Prostate gland (tissue), 2 donors: ENCODE measurements at regions not wholly inside any gene's neighbourhood (a gene's known extent, or its start where the extent isn't known, plus 50 kb on each side); places are given as distances from the start of the nearest gene placed in this dataset.
"Not testable (repeated sequence)": the region's sequence is repeated elsewhere in the genome, so short reads cannot be mapped to it uniquely, and the experiment has no call there.

Experiments used
- DNase-seq: peaks from one replicate; pipeline ENCODE4 v3.0.0-alpha.2; 2019; ENCODE audit warnings: low spot score
- H3K27ac ChIP-seq, 2 donors: fragments of 200-600 bp; sonication (generic); 2 replicates each; pipeline ENCODE4 v1.5.1; 2017 to 2019
- H3K27me3 ChIP-seq: fragments of 200-600 bp; sonication (generic); replicated peaks from 2 replicates; pipeline ENCODE4 v1.5.1; 2019; ENCODE audit not compliant: insufficient read depth
- H3K36me3 ChIP-seq, 2 donors: fragments of 200-600 bp; sonication (generic); 1 replicate in 1 of 2; 2 replicates in 1 of 2; pipeline versions ENCODE4 v1.5.1 to v1.8.1; 2017 to 2019
- H3K4me1 ChIP-seq: fragments of 200-600 bp; sonication (generic); replicated peaks from 2 replicates; pipeline ENCODE4 v1.5.1; 2019
- H3K4me3 ChIP-seq, 2 donors: fragments of 200-600 bp; sonication (generic); 2 replicates each; pipeline ENCODE4 v1.5.1; 2017 to 2019
- H3K9me3 ChIP-seq: fragments of 200-600 bp; sonication (generic); 2 replicates; pipeline ENCODE4 v1.5.1; 2017
- CTCF ChIP-seq, 4 experiments: fragments of 200-600 bp in 2 of 4; fragments of 450-650 bp in 2 of 4; sonication (generic) in 2 of 4; IDR thresholded peaks; 1 replicate in 3 of 4; 2 replicates in 1 of 4; pipeline ENCODE4 v1.5.1; 2016 to 2019; ENCODE audit warnings: antibody characterized with exemption in 4 of 4, mild to moderate bottlenecking in 2 of 4, moderate library complexity in 2 of 4
- POLR2A ChIP-seq: fragments of 450-650 bp; IDR thresholded peaks from one replicate; pipeline ENCODE4 v1.6.1; 2016; ENCODE audit warnings: antibody characterized with exemption, mild to moderate bottlenecking
- POLR2AphosphoS5 ChIP-seq: sonication (generic); formaldehyde crosslinking; IDR thresholded peaks from one replicate; pipeline ENCODE4 v1.6.1; 2017; ENCODE audit warnings: antibody characterized with exemption
- WGBS: methylation state at CpG from one replicate; pipeline ENCODE4 v1.1.5; 2018; 5-methylcytosine and 5-hydroxymethylcytosine counted together
- intact Hi-C: fragments of 100-400 bp; cut with DNase I; formaldehyde crosslinking; loops from one replicate; pipeline ENCODE4 v1.14.2; 2022

GRCh38 chr2:19630921-19631320 is 270.9 kb downstream of the TTC32 start:
- Histone ChIP-seq H3K9me3 (no peaks in the 10 kb centered on the region), H3K27ac (no peak overlapping the region), H3K4me1 (no peaks in the 10 kb centered on the region), H3K36me3 (no peaks in the 10 kb centered on the region), H3K27me3 (no peaks in the 10 kb centered on the region), H3K4me3 (no peak overlapping the region)
- intact Hi-C loops: no loop called here
- 94% methylated on average over 2 of the region's 2 CpGs for WGBS
- TF ChIP-seq POLR2A (no peak), POLR2AphosphoS5 (no peak), CTCF (IDR thresholded peaks at IDR 0.05) (no peak)
- DNase-seq: no peak

- no peaks in the 10 kb centered on the region for H3K36me3 ChIP-seq
- H3K9me3 ChIP-seq: no peaks in the 10 kb centered on the region
- no peak for DNase-seq
- no peak for TF ChIP-seq CTCF (IDR thresholded peaks at IDR 0.05)
- TF ChIP-seq POLR2AphosphoS5: no peak
- no peak for TF ChIP-seq POLR2A
- no peaks in the 10 kb centered on the region for H3K27me3 ChIP-seq
- no peak overlapping the region for H3K4me3 ChIP-seq
- H3K27ac ChIP-seq: no peak overlapping the region
- intact Hi-C loops: no loop called here
- H3K4me1 ChIP-seq: no peaks in the 10 kb centered on the region
Observed at GRCh38 chr2:19627359-19627758, 268.9 kb upstream of the OSR1 start.

- intact Hi-C loops: no loop called here
- TF ChIP-seq CTCF (IDR thresholded peaks at IDR 0.05): no peak
- no peak for TF ChIP-seq POLR2AphosphoS5
- no peak for TF ChIP-seq POLR2A
- no peaks in the 10 kb centered on the region for H3K4me1 ChIP-seq
- no peaks in the 10 kb centered on the region for H3K27me3 ChIP-seq
- H3K4me3 ChIP-seq: no peak overlapping the region
- no peaks in the 10 kb centered on the region for H3K9me3 ChIP-seq
- 18% methylated on average over 1 of the region's 1 CpG for WGBS
- H3K36me3 ChIP-seq: no peaks in the 10 kb centered on the region
- DNase-seq: no peak
- H3K27ac ChIP-seq: no peak overlapping the region
Observed at GRCh38 chr2:19623488-19623887, 265.1 kb upstream of the OSR1 start.

GRCh38 chr2:19617257-19617848 is 258.9 kb upstream of the OSR1 start:
- DNase-seq: no peak
- TF ChIP-seq POLR2AphosphoS5 (no peak), CTCF (IDR thresholded peaks at IDR 0.05) (no peak), POLR2A (no peak)
- H3K27me3 ChIP-seq: no peaks in the 10 kb centered on the region
- H3K27ac ChIP-seq: no peak overlapping the region
- no peaks in the 10 kb centered on the region for H3K9me3 ChIP-seq
- 80% methylated on average over 1 of the region's 1 CpG for WGBS
- H3K4me3 ChIP-seq: no peak overlapping the region
- no peaks in the 10 kb centered on the region for H3K4me1 ChIP-seq
- intact Hi-C loops: no loop called here
- no peaks in the 10 kb centered on the region for H3K36me3 ChIP-seq

GRCh38 chr2:19615402-19615801 is 257.0 kb upstream of the OSR1 start:
- H3K27me3 ChIP-seq, DNase-seq, H3K4me3 ChIP-seq, H3K36me3 ChIP-seq, H3K9me3 ChIP-seq, H3K27ac ChIP-seq, intact Hi-C loops, H3K4me1 ChIP-seq: not testable (repeated sequence)
- WGBS: 88% methylated on average over 6 of the region's 6 CpGs
